GM19324 (cell line): ENCODE measurements at regions not wholly inside any gene's neighbourhood (a gene's known extent, or its start where the extent isn't known, plus 50 kb on each side); places are given as distances from the start of the nearest gene placed in this dataset.
"Not testable (repeated sequence)": the region's sequence is repeated elsewhere in the genome, so short reads cannot be mapped to it uniquely, and the experiment has no call there.

Experiments used
- ATAC-seq: cut with Tn5 transposase; IDR thresholded peaks from one replicate; pipeline ENCODE4 v1.9.1; 2021; ENCODE audit warnings: mild to moderate bottlenecking, moderate library complexity; ENCODE audit not compliant: unreplicated experiment, low FRiP score

DNA sequence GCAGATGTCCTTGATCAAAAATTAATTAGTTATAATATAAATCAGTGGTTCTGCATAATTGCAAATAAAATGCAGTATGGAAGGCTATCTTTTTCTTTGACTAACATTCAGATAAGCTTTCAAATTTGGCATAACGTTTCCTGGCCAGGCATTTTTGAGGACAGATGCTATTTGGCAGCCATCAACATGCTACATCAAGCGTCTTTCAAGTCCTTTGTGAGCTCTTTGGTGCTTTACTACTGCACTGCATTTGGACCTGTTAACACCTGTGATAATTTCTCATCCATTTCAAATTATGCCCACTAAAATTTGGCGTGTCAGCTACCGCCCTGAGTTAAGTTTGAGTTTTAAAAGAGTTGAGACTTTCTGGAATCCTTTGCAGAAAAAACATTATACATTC lies 545.7 kb downstream of the STK39 start:
- no peak for ATAC-seq

DNA sequence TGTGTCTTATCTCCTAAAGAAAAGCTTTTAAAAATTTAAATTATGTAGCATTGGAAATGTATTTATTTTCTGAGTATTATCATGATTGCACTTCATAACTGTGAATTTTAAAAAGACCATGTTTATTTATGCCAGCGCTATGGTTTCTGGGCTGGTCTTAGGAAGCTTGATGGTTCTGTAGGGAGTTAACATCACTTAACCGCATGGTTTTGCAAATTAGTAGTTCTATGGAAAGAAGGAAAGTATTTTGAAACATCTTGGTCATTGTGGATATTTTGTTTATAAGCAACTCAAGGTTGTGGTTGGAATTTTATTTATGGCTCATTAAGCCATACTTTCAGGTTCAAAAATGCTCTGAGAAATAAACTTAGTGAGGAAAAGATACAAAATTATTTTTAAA lies 549.4 kb downstream of the STK39 start:
- no peak for ATAC-seq

DNA sequence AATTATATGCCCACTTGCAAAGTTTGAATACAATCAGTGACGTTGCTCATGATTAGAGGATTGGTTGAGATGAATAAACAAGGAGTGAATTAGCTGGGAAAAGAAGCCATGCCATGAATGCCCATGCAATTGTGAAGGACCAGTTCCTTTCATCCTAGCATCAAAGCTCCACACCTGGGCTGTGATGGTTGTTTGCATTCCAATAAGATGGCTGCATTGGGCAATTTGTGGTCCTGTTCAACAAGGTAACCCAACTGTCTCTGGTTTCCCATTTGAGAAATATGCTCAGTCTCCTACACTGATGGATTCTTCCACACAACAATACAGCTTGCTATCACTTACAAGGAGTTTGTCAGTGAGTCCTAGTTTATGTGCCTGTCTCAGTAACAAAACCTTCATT lies 550.2 kb downstream of the STK39 start:
- no peak for ATAC-seq

DNA sequence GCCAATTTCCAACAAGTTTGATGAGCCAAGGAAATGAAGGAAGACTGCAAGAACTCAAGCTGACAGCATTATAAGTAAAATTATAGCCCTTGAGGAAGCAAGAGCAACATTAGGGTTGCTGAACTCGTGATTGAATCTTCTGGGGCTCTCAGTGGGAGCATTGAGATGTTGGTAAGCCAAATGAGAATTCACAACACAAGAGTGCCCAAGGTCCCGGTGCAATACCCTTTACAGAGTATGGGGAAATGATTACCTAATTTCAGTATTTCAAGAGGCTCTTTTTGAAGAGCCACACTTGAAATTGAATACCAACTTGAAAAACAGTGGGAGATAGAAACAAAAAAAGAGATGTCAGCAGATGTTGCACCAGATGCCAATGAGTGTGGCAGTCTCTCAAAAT lies 554.5 kb downstream of the STK39 start:
- no peak for ATAC-seq

DNA sequence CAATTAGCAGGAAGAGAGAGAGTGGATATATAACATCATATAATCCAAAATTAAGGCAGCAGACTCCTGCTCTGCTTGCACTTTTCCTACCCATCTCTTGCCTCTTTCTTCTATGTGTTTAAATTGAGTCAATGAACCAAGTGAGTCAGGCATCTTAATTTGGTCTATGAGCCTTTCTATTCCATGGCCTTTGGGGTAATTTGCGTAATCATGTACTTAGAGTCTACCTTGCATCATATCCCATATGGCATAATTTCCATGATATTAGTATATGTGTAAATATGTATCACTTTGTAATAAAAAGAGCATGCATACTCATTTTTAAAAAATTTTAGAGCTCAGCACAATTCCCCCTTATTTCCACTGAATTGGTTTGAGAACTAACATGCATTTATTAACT lies 555.2 kb downstream of the STK39 start:
- no peak for ATAC-seq

DNA sequence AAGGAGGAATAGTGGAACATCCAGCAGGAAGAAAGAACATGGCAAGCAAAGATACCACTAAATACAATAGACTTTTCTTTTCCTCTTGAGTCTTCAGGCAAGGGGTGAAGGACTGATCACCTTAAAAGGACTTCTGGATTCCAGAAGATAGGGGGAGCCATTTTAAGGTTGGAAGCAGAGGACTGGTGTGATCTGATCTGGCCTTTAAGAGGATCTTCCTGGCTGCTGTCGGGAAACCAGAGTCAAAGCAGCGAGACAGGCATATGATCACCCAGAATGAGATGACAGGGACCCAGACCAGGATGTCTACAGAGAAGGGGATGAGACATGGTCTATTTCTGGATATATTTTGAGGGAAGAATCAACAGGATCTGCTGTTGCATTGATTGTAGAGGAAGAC lies 558.0 kb downstream of the STK39 start:
- ATAC-seq: no peak

DNA sequence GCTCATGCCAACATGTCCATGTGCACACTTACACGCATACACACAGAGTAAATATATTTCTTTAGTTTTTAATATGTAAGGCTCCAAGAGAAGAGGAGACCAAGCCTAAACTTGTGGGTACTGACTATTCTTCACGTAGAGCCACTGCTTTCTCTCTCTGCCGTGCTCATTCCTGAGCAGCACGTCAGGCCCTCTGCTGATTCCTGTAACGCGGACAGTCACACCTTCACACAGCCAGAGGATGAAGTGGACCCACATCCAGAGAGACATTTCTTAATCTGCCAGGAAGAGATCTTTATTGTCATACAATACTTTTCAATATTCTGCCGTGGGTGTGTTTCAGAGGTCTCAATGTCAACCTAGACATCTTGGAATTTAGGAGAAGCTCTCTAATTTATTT lies 560.7 kb downstream of the STK39 start:
- ATAC-seq: no peak

DNA sequence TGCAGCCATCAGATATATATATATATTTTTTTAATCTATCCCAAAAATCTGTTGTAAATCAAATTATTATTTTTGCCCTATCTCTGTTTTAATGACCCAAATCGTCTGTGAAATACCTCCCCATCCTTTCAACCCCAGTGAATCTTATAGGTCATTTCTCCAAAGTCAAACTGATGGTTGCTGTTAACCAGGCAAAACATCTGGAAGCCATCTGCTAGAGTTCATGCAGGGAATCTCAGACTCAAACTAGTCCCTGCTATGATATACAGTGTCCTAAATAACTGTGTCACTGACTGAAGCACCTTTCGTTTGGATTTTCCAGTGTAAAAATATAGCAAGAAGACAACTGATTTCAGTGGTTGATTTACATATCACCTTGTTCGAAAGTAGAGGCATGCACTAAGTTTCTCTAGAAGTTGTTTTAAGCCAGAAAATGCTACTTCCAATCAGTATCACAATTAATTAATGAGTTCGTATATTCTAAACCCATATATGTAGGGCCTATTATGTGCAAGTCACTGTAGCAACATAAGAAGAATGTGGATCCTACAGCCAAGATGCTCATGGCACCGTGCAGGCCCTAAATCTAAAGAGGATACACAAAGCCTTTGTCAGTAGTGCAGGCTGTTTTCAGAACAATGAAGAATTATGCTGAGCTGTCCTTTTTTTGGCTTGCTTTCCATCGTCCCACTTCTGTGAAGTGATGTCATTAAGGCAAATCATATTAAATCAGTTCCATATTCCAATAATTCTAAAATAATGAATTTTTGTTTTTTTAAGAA lies 566.0 kb downstream of the STK39 start:
- no peak for ATAC-seq

DNA sequence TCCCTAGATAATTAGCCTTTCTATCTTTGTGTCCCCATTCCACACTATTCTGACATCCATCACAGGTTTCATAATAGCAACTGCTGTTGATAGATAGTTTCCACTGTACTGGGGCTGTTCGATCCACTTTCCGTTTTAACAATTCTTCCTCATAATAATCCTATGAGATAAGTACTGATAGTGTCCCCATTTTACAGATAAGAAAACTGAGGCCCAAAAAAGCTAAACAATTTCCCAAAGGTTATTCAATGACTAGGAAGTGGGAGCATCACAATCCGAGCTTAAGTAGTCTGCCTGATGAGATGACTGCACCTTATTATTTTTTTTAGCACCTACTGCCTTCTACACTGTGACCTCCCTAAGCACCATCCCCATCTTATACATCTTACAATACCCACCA lies 569.2 kb downstream of the STK39 start:
- ATAC-seq: no peak

DNA sequence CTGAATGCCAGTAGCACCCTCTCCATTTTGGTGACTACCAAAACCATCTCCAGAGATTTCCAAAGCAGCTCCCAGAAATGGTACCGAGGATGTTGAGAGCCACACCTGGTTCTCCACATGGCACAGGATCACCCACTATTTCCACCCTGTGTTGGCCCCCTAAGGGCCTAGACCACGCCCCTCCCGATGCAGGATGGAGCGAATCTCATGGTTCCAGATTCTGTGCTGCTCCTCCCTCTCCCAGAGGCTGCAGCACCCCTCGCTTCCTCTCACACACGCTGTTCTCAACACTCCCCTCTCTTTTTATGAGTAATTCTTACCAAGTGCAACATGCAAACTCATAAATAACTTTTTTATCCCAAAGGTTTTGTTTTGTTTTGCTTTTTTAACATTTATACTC lies 571.5 kb downstream of the STK39 start:
- ATAC-seq: no peak

DNA sequence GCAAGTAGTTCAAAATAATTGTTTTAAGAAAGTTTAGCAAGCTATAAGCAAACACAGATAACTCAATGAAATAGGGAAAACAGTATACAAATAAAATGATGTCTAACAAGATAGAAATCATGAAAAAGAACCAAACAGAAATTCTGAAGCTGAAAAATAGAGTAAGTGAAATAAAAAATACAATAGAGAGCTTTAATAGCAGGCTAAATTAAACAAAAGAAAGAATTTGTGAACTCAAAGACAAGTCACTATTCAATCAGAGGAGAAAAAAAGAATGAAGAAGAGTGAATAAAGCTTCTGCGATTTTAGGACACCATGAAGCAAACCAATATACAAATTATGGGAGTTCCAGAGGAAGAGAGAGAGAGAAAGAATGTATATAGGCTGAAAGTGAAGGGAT lies 576.8 kb downstream of the STK39 start:
- ATAC-seq: no peak

DNA sequence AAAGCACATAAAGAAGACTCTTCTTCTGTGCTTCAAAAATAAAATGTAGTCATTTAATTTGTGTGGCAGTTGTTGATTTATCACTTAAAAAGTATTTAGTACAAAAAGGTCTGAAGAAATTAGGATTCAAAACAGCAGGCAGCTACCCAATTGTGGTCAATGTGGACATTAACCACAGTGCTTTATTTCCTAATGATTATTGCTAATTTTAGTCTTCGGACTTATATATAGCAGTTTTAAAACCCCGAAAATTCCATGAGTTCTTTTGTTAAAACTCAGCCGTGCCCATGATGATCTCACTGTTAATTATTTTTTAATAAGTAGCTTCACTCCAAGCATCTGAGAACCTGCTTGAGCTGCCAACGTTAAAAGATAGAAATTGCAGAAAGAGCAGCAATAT lies 594.3 kb downstream of the STK39 start:
- no peak for ATAC-seq

DNA sequence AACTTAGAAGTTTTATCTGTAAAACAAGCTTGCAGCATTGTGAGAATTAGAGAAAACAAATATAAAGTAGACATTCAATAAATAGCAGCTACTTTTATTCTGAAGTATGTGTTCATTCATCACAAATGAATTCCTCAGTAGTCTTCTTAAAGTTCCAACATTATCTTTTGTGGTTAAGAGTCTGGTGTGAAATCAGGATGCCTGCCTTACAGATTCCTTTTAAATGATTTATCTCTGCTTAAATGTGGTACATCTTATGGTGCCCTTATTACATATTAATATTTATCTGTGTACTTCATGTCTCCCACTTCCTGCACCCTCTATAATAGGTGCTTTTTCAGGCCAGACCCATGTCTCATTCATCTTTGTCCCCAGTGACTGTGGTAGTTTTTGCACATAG lies 595.0 kb downstream of the STK39 start:
- ATAC-seq: no peak

DNA sequence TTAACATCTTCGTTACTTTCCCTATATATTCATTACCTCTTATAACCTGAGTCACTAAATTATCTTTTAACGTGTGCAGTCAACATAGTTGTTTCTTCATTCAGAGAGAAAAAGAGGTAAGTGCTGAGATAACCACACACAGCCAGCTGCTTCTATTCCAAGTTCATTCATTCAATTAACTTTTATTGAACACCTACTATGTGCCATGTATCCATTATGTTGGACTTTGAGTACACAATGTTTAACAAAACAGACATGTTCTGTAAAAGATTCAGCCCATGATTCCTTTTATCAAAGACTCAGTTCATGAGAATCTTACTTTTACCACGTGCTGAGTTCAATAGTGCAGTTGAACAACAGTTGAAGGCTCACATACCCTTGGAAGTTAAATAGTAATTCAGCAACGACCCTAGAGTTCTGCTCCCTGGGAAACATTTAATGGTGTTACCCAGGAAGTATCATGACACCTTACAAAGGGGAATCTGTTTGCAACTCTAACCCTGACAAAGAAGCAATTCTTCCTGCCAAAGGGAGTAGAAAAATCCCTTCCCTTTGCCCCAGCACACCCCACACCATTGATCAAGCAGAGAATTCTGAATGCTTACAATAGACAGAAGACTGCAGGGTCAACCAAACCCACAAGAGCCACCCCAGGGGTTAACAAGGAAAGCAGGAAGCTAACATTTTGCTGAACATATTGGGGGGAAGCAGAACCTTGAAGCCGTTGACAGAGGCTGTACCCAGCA lies 595.8 kb downstream of the STK39 start:
- ATAC-seq: no peak

DNA sequence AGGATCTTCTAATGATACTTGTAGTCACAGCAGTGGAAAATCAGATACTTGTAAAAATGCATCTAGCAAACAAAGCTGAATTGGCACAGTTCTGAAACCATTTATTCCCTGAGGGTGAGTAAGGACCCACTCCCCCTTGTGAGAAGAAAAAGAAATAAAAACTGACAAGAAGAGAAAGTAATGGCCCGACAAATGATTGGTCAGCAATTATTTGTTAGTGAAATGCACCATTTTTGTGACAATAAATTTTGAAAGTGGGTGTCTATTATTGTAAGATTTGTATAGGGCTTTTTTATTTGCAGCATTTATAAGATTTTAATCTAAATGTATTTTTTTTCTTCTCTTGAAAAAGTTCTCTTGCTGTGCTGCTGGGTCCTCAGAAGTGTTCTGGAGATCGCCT lies 600.8 kb downstream of the STK39 start:
- ATAC-seq: no peak

DNA sequence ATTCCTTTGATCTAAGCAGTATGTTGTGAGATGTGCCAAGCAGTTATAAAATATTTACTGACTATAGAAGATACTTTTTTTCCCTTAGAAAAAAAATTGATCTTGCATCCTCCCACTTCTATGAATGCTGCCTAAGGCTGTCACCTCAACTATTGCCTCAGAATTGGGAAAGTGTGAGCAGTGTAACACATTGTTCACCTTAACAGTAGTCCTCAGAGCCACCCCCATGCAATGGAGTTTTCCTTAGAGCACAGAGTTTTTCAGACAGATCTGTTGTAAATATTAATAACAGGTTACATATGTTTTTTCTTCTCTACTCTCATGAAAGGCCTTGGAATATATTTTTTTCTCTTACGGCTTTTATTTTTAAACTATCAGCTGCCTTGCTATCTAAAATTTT lies 607.3 kb downstream of the STK39 start:
- ATAC-seq: no peak

DNA sequence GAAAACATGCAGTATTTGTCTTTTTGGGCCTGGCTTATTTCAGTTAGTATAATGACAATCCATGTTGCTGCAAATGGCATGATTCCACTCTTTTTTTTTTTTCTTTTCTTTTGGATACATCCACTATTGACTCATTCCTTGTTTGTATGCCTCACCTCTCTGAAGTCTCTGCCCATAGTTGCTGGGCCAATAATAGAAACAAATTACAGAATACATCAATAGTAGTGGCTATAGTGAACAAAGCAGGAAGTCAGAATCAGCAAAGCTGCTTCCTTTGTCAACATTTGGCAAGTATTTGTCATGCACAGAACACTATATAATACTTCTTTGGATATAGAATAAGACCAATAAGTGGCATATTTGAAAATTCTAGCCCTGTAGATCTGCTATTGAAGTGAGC lies 609.7 kb downstream of the STK39 start:
- no peak for ATAC-seq

DNA sequence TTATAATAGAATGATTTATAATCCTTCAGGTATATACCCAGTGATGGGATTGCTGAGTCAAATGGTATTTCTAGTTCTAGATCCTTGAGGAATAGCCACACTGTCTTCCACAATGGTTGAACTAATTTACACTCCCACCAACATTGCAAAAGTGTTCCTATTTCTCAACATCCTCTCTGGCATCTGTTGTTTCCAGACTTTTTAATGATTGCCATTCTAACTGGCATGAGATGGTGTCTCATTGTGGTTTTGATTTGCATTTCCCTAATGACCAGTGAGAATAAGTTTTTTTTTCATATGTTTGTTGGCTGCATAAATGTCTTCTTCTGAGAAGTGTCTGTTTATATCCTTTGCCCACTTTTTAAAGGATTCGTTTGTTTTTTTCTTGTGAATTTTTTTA lies 615.1 kb downstream of the STK39 start:
- ATAC-seq: not testable (repeated sequence)

DNA sequence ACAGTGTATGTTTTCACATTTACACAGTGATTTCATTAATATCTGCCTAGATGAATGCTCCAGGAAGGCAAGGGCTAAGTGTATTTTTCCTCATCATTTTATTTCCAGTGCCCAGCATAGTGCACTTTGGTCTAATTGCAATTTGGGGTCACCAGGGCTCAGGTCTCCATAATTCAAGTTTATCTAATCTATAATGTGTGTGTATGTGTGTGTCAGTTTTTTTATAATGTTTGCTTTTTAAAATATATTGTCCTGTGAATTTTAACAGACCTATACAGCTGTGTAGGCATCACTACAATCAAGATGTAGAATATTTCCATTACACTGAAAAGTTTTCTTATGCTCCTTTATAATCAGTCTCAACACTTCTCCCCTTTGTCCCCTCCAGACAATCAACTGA lies 620.4 kb downstream of the STK39 start:
- no peak for ATAC-seq

DNA sequence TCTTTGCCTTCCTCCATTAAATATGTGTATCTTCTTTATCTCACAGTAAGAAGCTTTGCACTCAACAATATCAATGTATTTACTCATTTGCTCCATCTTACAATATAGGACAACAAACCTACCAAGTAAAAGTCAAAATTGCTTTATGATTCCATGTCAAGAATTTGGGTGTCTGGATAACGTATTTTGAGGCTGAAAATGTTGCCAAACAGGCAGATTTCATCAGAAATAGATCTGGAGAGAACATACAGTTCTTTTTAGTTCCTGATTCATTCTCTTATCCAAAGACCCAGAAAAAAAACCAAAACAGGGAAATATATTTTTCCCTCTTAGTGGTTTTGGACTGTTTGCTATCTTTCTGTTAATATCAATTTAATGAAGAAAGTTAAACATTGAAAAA lies 621.1 kb downstream of the STK39 start:
- no peak for ATAC-seq

DNA sequence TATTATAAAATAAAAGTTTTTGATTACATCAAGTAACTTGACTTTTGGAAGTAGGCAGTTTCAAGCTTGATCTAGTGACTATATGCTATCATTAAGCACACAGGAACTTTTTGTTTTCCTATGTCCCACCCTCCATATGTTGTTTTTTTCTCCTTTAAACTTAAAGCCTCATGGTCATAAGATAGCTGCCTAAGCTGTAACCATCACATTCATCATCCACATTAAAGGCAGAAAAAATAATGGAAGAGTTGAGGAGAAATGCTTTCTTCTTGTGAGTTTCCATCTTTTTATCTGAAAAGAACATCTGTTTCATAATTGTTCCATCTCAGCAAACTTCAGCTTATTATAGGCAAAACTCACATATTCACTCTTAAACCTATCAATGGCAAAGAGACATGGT lies 630.4 kb downstream of the STK39 start:
- ATAC-seq: no peak

DNA sequence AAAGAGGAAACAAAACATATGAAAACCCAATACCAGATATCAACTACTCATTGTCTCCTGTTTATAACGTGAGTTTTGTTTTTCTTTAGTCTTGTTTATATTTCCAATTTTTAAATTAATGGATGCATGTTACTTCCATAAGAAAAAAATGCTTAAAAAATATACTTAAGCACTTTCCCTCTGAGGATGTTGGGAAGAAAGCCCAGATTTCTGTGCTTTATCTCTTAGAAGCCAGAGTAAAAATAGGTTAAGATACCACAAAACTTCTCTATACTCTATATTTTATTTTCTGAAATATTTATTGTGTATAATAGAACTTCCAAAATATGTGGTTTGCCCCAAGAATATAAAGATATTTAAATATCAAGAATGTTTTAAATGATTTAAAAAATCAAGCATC lies 633.9 kb downstream of the STK39 start:
- no peak for ATAC-seq
